CD4-positive, alpha-beta T cell treated with Interleukin-1 beta for 1 hour (primary cell): ENCODE measurements at regions not wholly inside any gene's neighbourhood (a gene's known extent, or its start where the extent isn't known, plus 50 kb on each side); places are given as distances from the start of the nearest gene placed in this dataset.
"Not testable (repeated sequence)": the region's sequence is repeated elsewhere in the genome, so short reads cannot be mapped to it uniquely, and the experiment has no call there.

Experiments used
- DNase-seq, 2 donors: peaks; one replicate each; pipeline ENCODE4 v3.0.0-alpha.2; 2020 to 2022

- not testable (repeated sequence) for DNase-seq
These were observed 146.8 kb upstream of the TRIB2 start for GRCh38 chr2:12569929-12570328.

GRCh38 chr2:12577091-12577490 is 139.6 kb upstream of the TRIB2 start:
- DNase-seq: no peak

- no peak for DNase-seq
These were observed 139.0 kb upstream of the TRIB2 start for GRCh38 chr2:12577567-12578253.

GRCh38 chr2:12579018-12579417 is 137.7 kb upstream of the TRIB2 start:
- no peak for DNase-seq

GRCh38 chr2:12584338-12584737 is 132.4 kb upstream of the TRIB2 start:
- no peak for DNase-seq

GRCh38 chr2:12585784-12586183 is 131.0 kb upstream of the TRIB2 start:
- DNase-seq: no peak

- DNase-seq: no peak
These were observed 129.5 kb upstream of the TRIB2 start for GRCh38 chr2:12587228-12587627.

- peak; percentile 11 to 29 for DNase-seq
These were observed 128.8 kb upstream of the TRIB2 start for GRCh38 chr2:12587729-12588522.

GRCh38 chr2:12588986-12589385 is 127.8 kb upstream of the TRIB2 start:
- no peak for DNase-seq

GRCh38 chr2:12589802-12590320 is 126.9 kb upstream of the TRIB2 start:
- no peak for DNase-seq

GRCh38 chr2:12592296-12592695 is 124.4 kb upstream of the TRIB2 start:
- DNase-seq: no peak

- DNase-seq: no peak
These were observed 122.1 kb upstream of the TRIB2 start for GRCh38 chr2:12594590-12594989.

- DNase-seq: no peak
These were observed 120.0 kb upstream of the TRIB2 start for GRCh38 chr2:12596771-12597170.

- no peak for DNase-seq
These were observed 119.1 kb upstream of the TRIB2 start for GRCh38 chr2:12597610-12598009.

- no peak for DNase-seq
These were observed 114.1 kb upstream of the TRIB2 start for GRCh38 chr2:12602661-12603060.

GRCh38 chr2:12603781-12604295 is 112.9 kb upstream of the TRIB2 start:
- DNase-seq: no peak

- DNase-seq: no peak
These were observed 112.4 kb upstream of the TRIB2 start for GRCh38 chr2:12604341-12604740.

GRCh38 chr2:12605366-12605765 is 111.4 kb upstream of the TRIB2 start:
- no peak for DNase-seq

GRCh38 chr2:12605936-12606335 is 110.8 kb upstream of the TRIB2 start:
- no peak for DNase-seq

GRCh38 chr2:12606472-12607000 is 110.2 kb upstream of the TRIB2 start:
- DNase-seq: no peak

GRCh38 chr2:12607971-12608370 is 108.8 kb upstream of the TRIB2 start:
- no peak for DNase-seq

- DNase-seq: no peak
These were observed 106.4 kb upstream of the TRIB2 start for GRCh38 chr2:12610314-12610713.

GRCh38 chr2:12612168-12612567 is 104.6 kb upstream of the TRIB2 start:
- DNase-seq: no peak

- no peak for DNase-seq
These were observed 104.1 kb upstream of the TRIB2 start for GRCh38 chr2:12612671-12613070.
